Neural cell (in vitro differentiated cells): ENCODE measurements at regions not wholly inside any gene's neighbourhood (a gene's known extent, or its start where the extent isn't known, plus 50 kb on each side); places are given as distances from the start of the nearest gene placed in this dataset.

Experiments
- H2AFZ ChIP-seq: fragments of 200-600, 300-800 bp; sonication (generic), shearing (Covaris generic); 2 replicates; pipeline ENCODE4 v1.6.0; 2014; ENCODE audit warnings: low read depth, mild to moderate bottlenecking, antibody characterized with exemption, low read length, moderate library complexity
- H3F3A ChIP-seq: fragments of 200-600 bp; shearing (Covaris generic); 2 replicates; pipeline ENCODE4 v1.6.1; 2016; ENCODE audit warnings: mild to moderate bottlenecking, moderate library complexity, mixed read lengths, antibody characterized with exemption, low read length; ENCODE audit not compliant: insufficient read depth, poor library complexity, severe bottlenecking
- H3K27ac ChIP-seq: fragments of 200-600, 300-800 bp; sonication (generic), shearing (Covaris generic); 2 replicates; pipeline ENCODE4 v1.5.1; 2014; ENCODE audit warnings: mild to moderate bottlenecking, low read length, moderate library complexity
- H3K27me3 ChIP-seq: fragments of 300-800, 200-600 bp; sonication (generic), shearing (Covaris generic); 2 replicates; pipeline ENCODE4 v1.6.0; 2014; ENCODE audit warnings: mild to moderate bottlenecking, low read depth, low read length, moderate library complexity; ENCODE audit not compliant: insufficient read depth
- H3K36me3 ChIP-seq: fragments of 300-800, 200-600 bp; sonication (generic), shearing (Covaris generic); 2 replicates; pipeline ENCODE4 v1.5.1; 2014; ENCODE audit warnings: mild to moderate bottlenecking, antibody characterized with exemption, low read length, moderate library complexity; ENCODE audit not compliant: insufficient read depth
- H3K4me2 ChIP-seq: fragments of 300-800, 200-600 bp; sonication (generic), shearing (Covaris generic); 2 replicates; pipeline ENCODE4 v1.6.0; 2014; ENCODE audit warnings: mild to moderate bottlenecking, low read length
- H3K4me3 ChIP-seq: fragments of 300-800, 200-600 bp; sonication (generic), shearing (Covaris generic); 2 replicates; pipeline ENCODE4 v1.5.1; 2014; ENCODE audit warnings: mild to moderate bottlenecking, low read length, moderate library complexity
- H3K79me2 ChIP-seq: fragments of 200-600 bp; shearing (Covaris generic); replicated peaks from 2 replicates; pipeline ENCODE4 v1.6.0; 2014; ENCODE audit warnings: mild to moderate bottlenecking, low read length, moderate library complexity; ENCODE audit not compliant: insufficient read depth
- H3K9ac ChIP-seq: fragments of 300-800, 200-600 bp; sonication (generic), shearing (Covaris generic); 2 replicates; pipeline ENCODE4 v1.6.1; 2016; ENCODE audit warnings: mild to moderate bottlenecking, low read length, mixed read lengths
- H3K9me2 ChIP-seq: fragments of 200-600 bp; shearing (Covaris generic); 2 replicates; pipeline ENCODE4 v1.6.1; 2016; ENCODE audit warnings: mild to moderate bottlenecking, low read length, mixed read lengths; ENCODE audit not compliant: insufficient read depth
- H3K9me3 ChIP-seq: fragments of 200-600, 300-800 bp; sonication (generic), shearing (Covaris generic); 2 replicates; pipeline ENCODE4 v1.6.1; 2016; ENCODE audit warnings: mild to moderate bottlenecking, mixed run types, low read length, moderate library complexity, mixed read lengths
- H4K20me1 ChIP-seq: fragments of 200-600 bp; shearing (Covaris generic); 2 replicates; pipeline ENCODE4 v1.6.1; 2016; ENCODE audit warnings: mild to moderate bottlenecking, mixed run types; ENCODE audit not compliant: insufficient read depth
- EP300 ChIP-seq: fragments of 450-650 bp; conservative IDR thresholded peaks from 2 replicates; pipeline ENCODE4 v1.6.1; 2014; ENCODE audit warnings: antibody characterized with exemption, mild to moderate bottlenecking, moderate library complexity; ENCODE audit not compliant: poor library complexity, severe bottlenecking
- EZH2 ChIP-seq: fragments of 200-600, 300-800 bp; shearing (Covaris generic), sonication (generic); IDR thresholded peaks from 2 replicates; pipeline ENCODE4 v1.6.1; 2014; ENCODE audit warnings: antibody characterized with exemption, low read length, borderline replicate concordance, mild to moderate bottlenecking; ENCODE audit not compliant: insufficient read depth, poor library complexity, severe bottlenecking
- POLR2AphosphoS5 ChIP-seq: IDR thresholded peaks from 2 replicates; pipeline ENCODE4 v1.6.1; 2012
- RAD21 ChIP-seq: fragments of 450-650 bp; conservative IDR thresholded peaks from 2 replicates; pipeline ENCODE4 v1.6.1; 2014; ENCODE audit warnings: antibody characterized with exemption, mild to moderate bottlenecking, moderate library complexity
- SMC3 ChIP-seq: fragments of 450-650 bp; conservative IDR thresholded peaks from 2 replicates; pipeline ENCODE4 v1.6.1; 2014; ENCODE audit warnings: antibody characterized with exemption, mild to moderate bottlenecking, moderate library complexity; ENCODE audit not compliant: poor library complexity
- TAF1 ChIP-seq: IDR thresholded peaks from 2 replicates; pipeline ENCODE4 v1.6.1; 2012; ENCODE audit warnings: low read depth
- TF ChIP-seq, protein P1 (sequence below): IDR thresholded peaks from 2 replicates; pipeline ENCODE4 v1.6.1; 2012; ENCODE audit warnings: borderline replicate concordance
- TF ChIP-seq, protein P2 (sequence below): fragments of 450-650 bp; IDR thresholded peaks from 2 replicates; pipeline ENCODE4 v1.5.1; 2014; ENCODE audit warnings: antibody characterized with exemption, mild to moderate bottlenecking, moderate library complexity; ENCODE audit not compliant: poor library complexity, severe bottlenecking

DNA sequence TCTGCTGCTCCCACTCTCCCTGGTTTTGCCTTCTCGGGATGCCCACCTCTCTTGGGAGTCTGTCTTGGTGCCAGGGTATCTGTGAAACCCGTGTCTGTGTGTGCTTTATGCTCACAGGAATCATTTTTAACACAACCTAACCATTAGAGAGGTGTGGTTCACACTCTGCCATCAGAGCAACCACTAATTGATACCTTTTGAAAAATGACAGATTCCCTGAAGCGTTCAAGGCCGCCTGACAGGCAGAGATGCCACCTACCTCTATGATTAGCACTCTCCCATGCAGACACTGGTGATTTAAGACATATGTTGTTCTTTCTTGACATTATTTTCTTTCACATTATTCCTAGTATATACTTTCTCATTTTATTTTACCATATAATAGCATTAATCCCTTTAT lies 207.3 kb upstream of the SGCD start:
- H3F3A ChIP-seq, result no peaks in the 10 kb centered on the region
- H3K9me2 ChIP-seq, result no peaks in the 10 kb centered on the region
- no peaks in the 10 kb centered on the region for H4K20me1 ChIP-seq
- H3K4me3 ChIP-seq, result no peak overlapping the region
- H3K27ac ChIP-seq, result no peak overlapping the region
- no peaks in the 10 kb centered on the region for H3K79me2 ChIP-seq
- no peak overlapping the region for H2AFZ ChIP-seq
- no peaks in the 10 kb centered on the region for H3K36me3 ChIP-seq
- no peaks in the 10 kb centered on the region for H3K27me3 ChIP-seq
- TF ChIP-seq EZH2, result no peak
- TF ChIP-seq, protein P1, sequence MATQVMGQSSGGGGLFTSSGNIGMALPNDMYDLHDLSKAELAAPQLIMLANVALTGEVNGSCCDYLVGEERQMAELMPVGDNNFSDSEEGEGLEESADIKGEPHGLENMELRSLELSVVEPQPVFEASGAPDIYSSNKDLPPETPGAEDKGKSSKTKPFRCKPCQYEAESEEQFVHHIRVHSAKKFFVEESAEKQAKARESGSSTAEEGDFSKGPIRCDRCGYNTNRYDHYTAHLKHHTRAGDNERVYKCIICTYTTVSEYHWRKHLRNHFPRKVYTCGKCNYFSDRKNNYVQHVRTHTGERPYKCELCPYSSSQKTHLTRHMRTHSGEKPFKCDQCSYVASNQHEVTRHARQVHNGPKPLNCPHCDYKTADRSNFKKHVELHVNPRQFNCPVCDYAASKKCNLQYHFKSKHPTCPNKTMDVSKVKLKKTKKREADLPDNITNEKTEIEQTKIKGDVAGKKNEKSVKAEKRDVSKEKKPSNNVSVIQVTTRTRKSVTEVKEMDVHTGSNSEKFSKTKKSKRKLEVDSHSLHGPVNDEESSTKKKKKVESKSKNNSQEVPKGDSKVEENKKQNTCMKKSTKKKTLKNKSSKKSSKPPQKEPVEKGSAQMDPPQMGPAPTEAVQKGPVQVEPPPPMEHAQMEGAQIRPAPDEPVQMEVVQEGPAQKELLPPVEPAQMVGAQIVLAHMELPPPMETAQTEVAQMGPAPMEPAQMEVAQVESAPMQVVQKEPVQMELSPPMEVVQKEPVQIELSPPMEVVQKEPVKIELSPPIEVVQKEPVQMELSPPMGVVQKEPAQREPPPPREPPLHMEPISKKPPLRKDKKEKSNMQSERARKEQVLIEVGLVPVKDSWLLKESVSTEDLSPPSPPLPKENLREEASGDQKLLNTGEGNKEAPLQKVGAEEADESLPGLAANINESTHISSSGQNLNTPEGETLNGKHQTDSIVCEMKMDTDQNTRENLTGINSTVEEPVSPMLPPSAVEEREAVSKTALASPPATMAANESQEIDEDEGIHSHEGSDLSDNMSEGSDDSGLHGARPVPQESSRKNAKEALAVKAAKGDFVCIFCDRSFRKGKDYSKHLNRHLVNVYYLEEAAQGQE, result no peak
- TF ChIP-seq EP300, result no peak
- TF ChIP-seq SMC3, result no peak
- peak; percentile 60 for TF ChIP-seq POLR2AphosphoS5
- no peak overlapping the region for H3K9ac ChIP-seq
- no peak overlapping the region for H3K4me2 ChIP-seq
- no peaks in the 10 kb centered on the region for H3K9me3 ChIP-seq

DNA sequence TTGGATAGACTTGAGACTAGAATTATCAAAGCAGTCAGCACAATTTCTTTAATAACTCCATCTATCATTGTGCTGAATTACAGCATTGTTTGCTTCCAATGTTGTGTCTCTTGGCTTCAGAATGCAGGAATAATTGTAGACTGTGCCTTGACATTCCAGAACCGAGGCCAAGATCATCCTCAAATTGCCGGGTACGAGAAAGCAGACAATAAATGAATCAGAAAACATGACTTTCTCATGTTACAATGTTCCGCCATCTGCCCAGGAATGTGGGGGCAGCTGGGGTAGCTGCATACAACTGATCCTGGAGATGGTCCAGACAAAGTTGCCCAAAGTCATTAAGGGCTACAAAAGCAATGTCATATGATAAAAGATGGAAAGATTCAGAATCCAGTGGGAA lies 206.2 kb upstream of the SGCD start:
- H4K20me1 ChIP-seq, result no peaks in the 10 kb centered on the region
- H3K9me2 ChIP-seq, result no peaks in the 10 kb centered on the region
- H3K27ac ChIP-seq, result no peak overlapping the region
- no peak overlapping the region for H2AFZ ChIP-seq
- no peaks in the 10 kb centered on the region for H3F3A ChIP-seq
- no peaks in the 10 kb centered on the region for H3K36me3 ChIP-seq
- H3K27me3 ChIP-seq, result no peaks in the 10 kb centered on the region
- TF ChIP-seq POLR2AphosphoS5 (no peak), SMC3 (no peak), RAD21 (no peak), TAF1 (no peak), EZH2 (no peak), EP300 (no peak)
- TF ChIP-seq, protein P2, sequence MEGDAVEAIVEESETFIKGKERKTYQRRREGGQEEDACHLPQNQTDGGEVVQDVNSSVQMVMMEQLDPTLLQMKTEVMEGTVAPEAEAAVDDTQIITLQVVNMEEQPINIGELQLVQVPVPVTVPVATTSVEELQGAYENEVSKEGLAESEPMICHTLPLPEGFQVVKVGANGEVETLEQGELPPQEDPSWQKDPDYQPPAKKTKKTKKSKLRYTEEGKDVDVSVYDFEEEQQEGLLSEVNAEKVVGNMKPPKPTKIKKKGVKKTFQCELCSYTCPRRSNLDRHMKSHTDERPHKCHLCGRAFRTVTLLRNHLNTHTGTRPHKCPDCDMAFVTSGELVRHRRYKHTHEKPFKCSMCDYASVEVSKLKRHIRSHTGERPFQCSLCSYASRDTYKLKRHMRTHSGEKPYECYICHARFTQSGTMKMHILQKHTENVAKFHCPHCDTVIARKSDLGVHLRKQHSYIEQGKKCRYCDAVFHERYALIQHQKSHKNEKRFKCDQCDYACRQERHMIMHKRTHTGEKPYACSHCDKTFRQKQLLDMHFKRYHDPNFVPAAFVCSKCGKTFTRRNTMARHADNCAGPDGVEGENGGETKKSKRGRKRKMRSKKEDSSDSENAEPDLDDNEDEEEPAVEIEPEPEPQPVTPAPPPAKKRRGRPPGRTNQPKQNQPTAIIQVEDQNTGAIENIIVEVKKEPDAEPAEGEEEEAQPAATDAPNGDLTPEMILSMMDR, result no peak
- TF ChIP-seq, protein P1, result no peak
- no peaks in the 10 kb centered on the region for H3K79me2 ChIP-seq
- H3K9me3 ChIP-seq, result no peaks in the 10 kb centered on the region
- no peak overlapping the region for H3K4me2 ChIP-seq
- no peak overlapping the region for H3K4me3 ChIP-seq
- no peak overlapping the region for H3K9ac ChIP-seq
